Osteoblast (primary cell): ENCODE measurements at regions not wholly inside any gene's neighbourhood (a gene's known extent, or its start where the extent isn't known, plus 50 kb on each side); places are given as distances from the start of the nearest gene placed in this dataset.

ENCODE experiments used
- DNase-seq: peaks from one replicate; pipeline ENCODE4 v3.0.0; 2011; ENCODE audit warnings: low spot score, mixed read lengths; ENCODE audit not compliant: insufficient read length; ENCODE audit errors: missing footprints
- H2AFZ ChIP-seq: 2 replicates; pipeline ENCODE4 v1.6.0; 2011; ENCODE audit warnings: mild to moderate bottlenecking, low read length
- H3K27ac ChIP-seq: 2 replicates; pipeline ENCODE4 v1.5.1; 2011; ENCODE audit warnings: mild to moderate bottlenecking, low read depth, low read length, moderate library complexity
- H3K27me3 ChIP-seq: 2 replicates; pipeline ENCODE4 v1.6.0; 2012; ENCODE audit warnings: mild to moderate bottlenecking, control low read depth, inconsistent platforms, low read length, moderate library complexity; ENCODE audit not compliant: insufficient read depth
- H3K36me3 ChIP-seq: 2 replicates; pipeline ENCODE4 v1.5.1; 2011; ENCODE audit warnings: mild to moderate bottlenecking, low read length, control low read depth, moderate library complexity; ENCODE audit not compliant: insufficient read depth
- H3K4me1 ChIP-seq: 2 replicates; pipeline ENCODE4 v1.5.1; 2011; ENCODE audit warnings: mild to moderate bottlenecking, low read length, control low read depth, moderate library complexity; ENCODE audit not compliant: insufficient read depth
- H3K4me2 ChIP-seq: 2 replicates; pipeline ENCODE4 v1.6.0; 2011; ENCODE audit warnings: mild to moderate bottlenecking, low read length; ENCODE audit not compliant: insufficient read depth
- H3K4me3 ChIP-seq: fragments of 200-600 bp; sonication (generic); 3 replicates; pipeline ENCODE4 v1.5.1; 2012; ENCODE audit warnings: mild to moderate bottlenecking, low read length, inconsistent platforms; ENCODE audit not compliant: insufficient read depth
- H3K79me2 ChIP-seq: 2 replicates; pipeline ENCODE4 v1.6.0; 2012; ENCODE audit warnings: mild to moderate bottlenecking, low read length, control low read depth, inconsistent platforms; ENCODE audit not compliant: insufficient read depth
- H3K9me3 ChIP-seq: 2 replicates; pipeline ENCODE4 v1.5.1; 2011; ENCODE audit warnings: low read depth, low read length, control low read depth
- H4K20me1 ChIP-seq: 2 replicates; pipeline ENCODE4 v1.6.0; 2012; ENCODE audit warnings: mild to moderate bottlenecking, low read length, control low read depth; ENCODE audit not compliant: insufficient read depth
- TF ChIP-seq, protein P1 (sequence below): IDR thresholded peaks from 2 replicates; pipeline ENCODE4 v1.5.1; 2011; ENCODE audit warnings: mild to moderate bottlenecking, low read depth, low read length, moderate library complexity; ENCODE audit errors: extremely low read depth

DNA sequence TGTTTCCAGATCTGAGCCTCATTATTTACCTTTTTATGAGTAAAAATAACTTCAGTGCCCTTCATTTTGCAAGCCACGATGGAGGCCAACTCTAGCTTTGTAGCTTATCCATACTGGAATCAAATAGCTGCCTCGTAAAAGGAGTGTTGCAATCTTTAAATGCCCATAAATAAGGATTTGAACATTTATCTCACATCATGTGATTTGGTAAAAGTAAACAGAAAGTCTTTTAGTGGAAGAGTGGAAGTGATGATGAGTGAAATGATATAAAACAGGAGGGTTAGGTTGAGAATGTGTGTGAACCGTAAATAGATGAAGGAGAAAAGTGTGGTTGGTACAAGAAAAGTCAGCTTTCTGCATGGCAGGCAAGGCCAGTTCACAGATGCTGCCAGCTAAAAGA, 348.9 kb downstream of the OSR1 start:
- no peaks in the 10 kb centered on the region for H4K20me1 ChIP-seq
- H3K9me3 ChIP-seq, result no peaks in the 10 kb centered on the region
- no peaks in the 10 kb centered on the region for H3K27me3 ChIP-seq
- no peak overlapping the region for H3K4me2 ChIP-seq
- H3K27ac ChIP-seq, result no peak overlapping the region
- H3K4me1 ChIP-seq, result no peaks in the 10 kb centered on the region
- DNase-seq, result no peak
- TF ChIP-seq, protein P1, sequence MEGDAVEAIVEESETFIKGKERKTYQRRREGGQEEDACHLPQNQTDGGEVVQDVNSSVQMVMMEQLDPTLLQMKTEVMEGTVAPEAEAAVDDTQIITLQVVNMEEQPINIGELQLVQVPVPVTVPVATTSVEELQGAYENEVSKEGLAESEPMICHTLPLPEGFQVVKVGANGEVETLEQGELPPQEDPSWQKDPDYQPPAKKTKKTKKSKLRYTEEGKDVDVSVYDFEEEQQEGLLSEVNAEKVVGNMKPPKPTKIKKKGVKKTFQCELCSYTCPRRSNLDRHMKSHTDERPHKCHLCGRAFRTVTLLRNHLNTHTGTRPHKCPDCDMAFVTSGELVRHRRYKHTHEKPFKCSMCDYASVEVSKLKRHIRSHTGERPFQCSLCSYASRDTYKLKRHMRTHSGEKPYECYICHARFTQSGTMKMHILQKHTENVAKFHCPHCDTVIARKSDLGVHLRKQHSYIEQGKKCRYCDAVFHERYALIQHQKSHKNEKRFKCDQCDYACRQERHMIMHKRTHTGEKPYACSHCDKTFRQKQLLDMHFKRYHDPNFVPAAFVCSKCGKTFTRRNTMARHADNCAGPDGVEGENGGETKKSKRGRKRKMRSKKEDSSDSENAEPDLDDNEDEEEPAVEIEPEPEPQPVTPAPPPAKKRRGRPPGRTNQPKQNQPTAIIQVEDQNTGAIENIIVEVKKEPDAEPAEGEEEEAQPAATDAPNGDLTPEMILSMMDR, result no peak
- H3K4me3 ChIP-seq, result no peak overlapping the region
- H3K36me3 ChIP-seq, result no peaks in the 10 kb centered on the region
- H2AFZ ChIP-seq, result no peak overlapping the region
- no peaks in the 10 kb centered on the region for H3K79me2 ChIP-seq

DNA sequence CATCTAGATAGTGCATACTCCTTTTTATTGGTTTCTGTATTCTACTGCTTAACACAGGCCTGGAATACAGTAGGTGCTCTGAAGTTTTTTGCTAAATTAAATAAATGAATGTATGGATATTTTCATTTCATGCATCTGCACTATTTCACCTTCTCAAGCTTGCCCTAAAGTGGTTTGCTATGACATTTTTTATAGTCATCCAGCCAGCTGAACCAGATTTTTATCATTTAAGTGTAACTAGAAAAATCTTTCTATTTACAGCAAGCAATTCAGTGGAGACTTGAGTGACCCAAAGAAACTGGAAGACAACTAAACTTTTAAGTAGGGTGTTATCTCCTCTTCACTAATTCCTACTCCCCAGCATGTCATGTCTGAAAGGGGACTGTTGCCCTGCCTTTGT, 354.9 kb downstream of the OSR1 start:
- DNase-seq, result no peak

DNA sequence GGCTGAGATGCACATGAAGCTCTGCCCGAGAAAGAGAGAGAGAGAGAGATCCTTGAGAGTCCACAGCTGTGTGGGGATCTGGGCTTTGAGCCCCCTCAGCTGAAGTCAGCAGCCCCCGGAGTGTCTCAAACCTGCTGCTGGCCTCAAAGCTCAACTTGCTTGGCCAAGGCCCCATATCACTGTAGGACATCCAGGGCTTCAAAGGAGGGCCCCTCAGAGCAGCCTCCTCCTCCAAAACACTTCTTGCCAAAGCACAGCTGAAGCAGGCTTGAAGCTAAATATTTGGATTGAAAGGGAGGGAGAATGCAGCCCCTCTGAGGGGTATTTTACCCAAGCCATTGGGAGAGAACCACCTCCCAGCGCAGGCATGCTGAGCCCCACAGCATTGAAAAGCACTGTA, 357.6 kb downstream of the OSR1 start:
- Histone ChIP-seq H3K79me2 (no peaks in the 10 kb centered on the region), H3K4me3 (no peak overlapping the region), H4K20me1 (no peaks in the 10 kb centered on the region), H3K9me3 (no peaks in the 10 kb centered on the region), H3K27ac (no peak overlapping the region), H2AFZ (no peak overlapping the region), H3K4me1 (peaks cover 7% of the 10 kb centered on the region), H3K27me3 (no peaks in the 10 kb centered on the region), H3K36me3 (no peaks in the 10 kb centered on the region), H3K4me2 (no peak overlapping the region)
- no peak for DNase-seq
- TF ChIP-seq, protein P1, result no peak

More for the DNA sequence above, 354.9 kb downstream of the OSR1 start:
- Histone ChIP-seq H3K79me2 (no peaks in the 10 kb centered on the region), H3K36me3 (no peaks in the 10 kb centered on the region), H3K4me2 (no peak overlapping the region), H3K27ac (no peak overlapping the region), H4K20me1 (no peaks in the 10 kb centered on the region), H3K4me1 (peaks cover 3% of the 10 kb centered on the region), H3K9me3 (no peaks in the 10 kb centered on the region), H3K27me3 (no peaks in the 10 kb centered on the region), H2AFZ (no peak overlapping the region), H3K4me3 (no peak overlapping the region)
- TF ChIP-seq, protein P1, result no peak

DNA sequence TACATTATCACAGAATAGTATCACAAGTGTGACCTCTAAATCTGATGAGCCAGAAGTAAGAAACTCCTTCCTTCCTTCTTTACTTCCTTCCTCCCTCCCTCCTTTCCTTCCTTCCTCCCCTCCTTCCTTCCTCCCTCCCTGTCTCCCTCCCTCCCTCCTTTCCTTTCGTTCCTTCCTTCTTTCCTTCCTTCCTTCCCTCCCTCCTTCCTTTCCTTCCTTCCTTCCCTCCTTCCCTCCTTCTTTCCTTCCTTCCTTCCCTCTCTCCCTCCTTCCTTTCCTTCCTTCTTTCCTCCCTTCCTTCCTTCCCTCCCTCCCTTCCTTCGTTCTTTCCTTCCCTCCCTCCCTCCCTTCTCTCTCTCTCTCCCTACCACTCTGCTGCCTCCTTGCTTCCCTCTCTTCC, 359.2 kb downstream of the OSR1 start:
- Histone ChIP-seq H3K36me3 (no peaks in the 10 kb centered on the region), H3K79me2 (no peaks in the 10 kb centered on the region), H3K4me2 (no peak overlapping the region), H4K20me1 (no peaks in the 10 kb centered on the region), H3K27me3 (no peaks in the 10 kb centered on the region), H2AFZ (no peak overlapping the region), H3K27ac (no peak overlapping the region), H3K4me3 (no peak overlapping the region), H3K9me3 (no peaks in the 10 kb centered on the region), H3K4me1 (peaks cover 7% of the 10 kb centered on the region)
- TF ChIP-seq, protein P1, result no peak
- DNase-seq, result no peak
